ENCODE measurements at regions not wholly inside any gene's neighbourhood (a gene's known extent, or its start where the extent isn't known, plus 50 kb on each side); places are given as distances from the start of the nearest gene placed in this dataset.

- no peak for DNase-seq (ENCODE audit: low read depth in 3 of 3)
These were observed 118.4 kb upstream of the CHRM3 start for GRCh38 chr1:239268007-239268406.

GRCh38 chr1:239263801-239264200, 122.6 kb upstream of the CHRM3 start:
- DNase-seq (ENCODE audit: low read depth in 3 of 3) = no peak

GRCh38 chr1:239262538-239262937, 123.8 kb upstream of the CHRM3 start:
- DNase-seq (ENCODE audit: low read depth in 3 of 3) = no peak

GRCh38 chr1:239261521-239261920, 124.8 kb upstream of the CHRM3 start:
- no peak for DNase-seq (ENCODE audit: low read depth in 3 of 3)

GRCh38 chr1:239260842-239261241, 125.5 kb upstream of the CHRM3 start:
- no peak for DNase-seq (ENCODE audit: low read depth in 3 of 3)

GRCh38 chr1:239255628-239256160, 130.7 kb upstream of the CHRM3 start:
- no peak for DNase-seq (ENCODE audit: low read depth in 3 of 3)

GRCh38 chr1:239254999-239255398, 131.4 kb upstream of the CHRM3 start:
- DNase-seq (ENCODE audit: low read depth in 3 of 3) = no peak

- DNase-seq (ENCODE audit: low read depth in 3 of 3) = no peak
These were observed 133.3 kb upstream of the CHRM3 start for GRCh38 chr1:239253032-239253431.

GRCh38 chr1:239250353-239251035, 135.9 kb upstream of the CHRM3 start:
- DNase-seq (ENCODE audit: low read depth in 3 of 3) = no peak

GRCh38 chr1:239247285-239247684, 139.1 kb upstream of the CHRM3 start:
- no peak for DNase-seq (ENCODE audit: low read depth in 3 of 3)

- no peak for DNase-seq (ENCODE audit: low read depth in 3 of 3)
These were observed 142.3 kb upstream of the CHRM3 start for GRCh38 chr1:239244084-239244483.

GRCh38 chr1:239243006-239243405, 143.4 kb upstream of the CHRM3 start:
- no peak for DNase-seq (ENCODE audit: low read depth in 3 of 3)

- no peak for DNase-seq (ENCODE audit: low read depth in 3 of 3)
These were observed 144.0 kb upstream of the CHRM3 start for GRCh38 chr1:239242404-239242803.

GRCh38 chr1:239240736-239241135, 145.6 kb upstream of the CHRM3 start:
- DNase-seq (ENCODE audit: low read depth in 3 of 3) = no peak

- no peak for DNase-seq (ENCODE audit: low read depth in 3 of 3)
These were observed 146.8 kb upstream of the CHRM3 start for GRCh38 chr1:239239529-239239928.

GRCh38 chr1:239237912-239238311, 148.5 kb upstream of the CHRM3 start:
- DNase-seq (ENCODE audit: low read depth in 3 of 3) = no peak

- DNase-seq (ENCODE audit: low read depth in 3 of 3) = no peak
These were observed 152.7 kb upstream of the CHRM3 start for GRCh38 chr1:239233626-239234025.

GRCh38 chr1:239232921-239233320, 153.4 kb upstream of the CHRM3 start:
- no peak for DNase-seq (ENCODE audit: low read depth in 3 of 3)

- DNase-seq (ENCODE audit: low read depth in 3 of 3) = no peak
These were observed 157.9 kb upstream of the CHRM3 start for GRCh38 chr1:239228451-239228850.

GRCh38 chr1:239225396-239225795, 161.0 kb upstream of the CHRM3 start:
- DNase-seq (ENCODE audit: low read depth in 3 of 3) = no peak

- DNase-seq (ENCODE audit: low read depth in 3 of 3) = no peak
These were observed 162.3 kb upstream of the CHRM3 start for GRCh38 chr1:239224100-239224499.

GRCh38 chr1:239222999-239223398, 163.4 kb upstream of the CHRM3 start:
- no peak for DNase-seq (ENCODE audit: low read depth in 3 of 3)

- DNase-seq (ENCODE audit: low read depth in 3 of 3) = no peak
These were observed 164.7 kb upstream of the CHRM3 start for GRCh38 chr1:239221656-239222055.

GRCh38 chr1:239219679-239220078, 166.7 kb upstream of the CHRM3 start:
- DNase-seq (ENCODE audit: low read depth in 3 of 3) = no peak
